H9 (cell line): ENCODE measurements at regions not wholly inside any gene's neighbourhood (a gene's known extent, or its start where the extent isn't known, plus 50 kb on each side); places are given as distances from the start of the nearest gene placed in this dataset.

ENCODE experiments used
- DNase-seq: peaks from one replicate; pipeline ENCODE4 v3.0.0-alpha.2; 2017
- H2AFZ ChIP-seq: one replicate; pipeline ENCODE4 v1.6.1; 2013; ENCODE audit warnings: mild to moderate bottlenecking, low read length, control low read depth, moderate library complexity
- H2AK5ac ChIP-seq: 2 replicates; pipeline ENCODE4 v1.6.1; 2013; ENCODE audit warnings: low read length, control low read depth, mixed read lengths; ENCODE audit not compliant: insufficient read length
- H2BK120ac ChIP-seq: one replicate; pipeline ENCODE4 v1.6.1; 2013; ENCODE audit warnings: low read depth, mild to moderate bottlenecking, low read length, control low read depth, inconsistent platforms; ENCODE audit not compliant: poor library complexity, severe bottlenecking
- H2BK12ac ChIP-seq: 2 replicates; pipeline ENCODE4 v1.6.1; 2013; ENCODE audit warnings: low read length, control low read depth, mixed read lengths, low read depth; ENCODE audit not compliant: insufficient read length
- H2BK15ac ChIP-seq: 2 replicates; pipeline ENCODE4 v1.6.1; 2013; ENCODE audit warnings: low read depth, low read length, control low read depth
- H2BK20ac ChIP-seq: one replicate; pipeline ENCODE4 v1.6.1; 2013; ENCODE audit warnings: low read depth, mild to moderate bottlenecking, low read length, control low read depth, inconsistent platforms; ENCODE audit not compliant: poor library complexity, severe bottlenecking
- H2BK5ac ChIP-seq: 2 replicates; pipeline ENCODE4 v1.6.1; 2013; ENCODE audit warnings: low read length, control low read depth, mixed read lengths; ENCODE audit not compliant: insufficient read length
- H3K14ac ChIP-seq: 2 replicates; pipeline ENCODE4 v1.6.1; 2013; ENCODE audit warnings: low read length, control low read depth; ENCODE audit not compliant: insufficient read depth
- H3K18ac ChIP-seq: 2 replicates; pipeline ENCODE4 v1.6.1; 2013; ENCODE audit warnings: low read depth, mild to moderate bottlenecking, mixed read lengths, low read length, control low read depth; ENCODE audit not compliant: insufficient read length
- H3K23ac ChIP-seq: 2 replicates; pipeline ENCODE4 v1.6.1; 2013; ENCODE audit warnings: low read length, control low read depth, mixed read lengths, low read depth; ENCODE audit not compliant: insufficient read length
- H3K23me2 ChIP-seq: 2 replicates; pipeline ENCODE4 v1.6.1; 2013; ENCODE audit warnings: low read depth, mild to moderate bottlenecking, mixed read lengths, low read length, control low read depth; ENCODE audit not compliant: insufficient read length, poor library complexity, severe bottlenecking
- H3K27ac ChIP-seq: 2 replicates; pipeline ENCODE4 v1.5.1; 2013; ENCODE audit warnings: low read length, control low read depth, mixed read lengths, low read depth; ENCODE audit not compliant: insufficient read length
- H3K27me3 ChIP-seq: 2 replicates; pipeline ENCODE4 v1.6.1; 2013; ENCODE audit warnings: low read length, control low read depth, inconsistent platforms; ENCODE audit not compliant: insufficient read depth
- H3K4ac ChIP-seq: 2 replicates; pipeline ENCODE4 v1.6.1; 2013; ENCODE audit warnings: low read depth, mild to moderate bottlenecking, control low read depth, inconsistent platforms, low read length, moderate library complexity
- H3K4me1 ChIP-seq: 2 replicates; pipeline ENCODE4 v1.6.1; 2013; ENCODE audit warnings: low read length, control low read depth, inconsistent platforms; ENCODE audit not compliant: insufficient read depth
- H3K4me2 ChIP-seq: 2 replicates; pipeline ENCODE4 v1.6.1; 2013; ENCODE audit warnings: low read length, control low read depth, mixed read lengths; ENCODE audit not compliant: insufficient read length, insufficient read depth
- H3K56ac ChIP-seq: 2 replicates; pipeline ENCODE4 v1.6.1; 2013; ENCODE audit warnings: low read depth, mild to moderate bottlenecking, mixed read lengths, low read length, control low read depth; ENCODE audit not compliant: insufficient read length
- H3K79me1 ChIP-seq: 2 replicates; pipeline ENCODE4 v1.6.1; 2013; ENCODE audit warnings: low read depth, mild to moderate bottlenecking, moderate library complexity, low read length, control low read depth, inconsistent platforms; ENCODE audit not compliant: insufficient read depth, poor library complexity, severe bottlenecking
- H3K79me2 ChIP-seq: 2 replicates; pipeline ENCODE4 v1.6.1; 2013; ENCODE audit warnings: low read length, control low read depth, inconsistent platforms; ENCODE audit not compliant: insufficient read depth
- H3K9ac ChIP-seq: 2 replicates; pipeline ENCODE4 v1.6.1; 2013; ENCODE audit warnings: low read length, control low read depth, mixed read lengths; ENCODE audit not compliant: insufficient read length; ENCODE audit errors: extremely low read depth
- H3K9me3 ChIP-seq: one replicate; pipeline ENCODE4 v1.6.1; 2013; ENCODE audit warnings: low read depth, low read length, inconsistent platforms; ENCODE audit not compliant: control insufficient read depth
- H3T11ph ChIP-seq: one replicate; pipeline ENCODE4 v1.6.1; 2013; ENCODE audit warnings: mild to moderate bottlenecking, low read length, control low read depth, inconsistent platforms
- H4K20me1 ChIP-seq: one replicate; pipeline ENCODE4 v1.6.1; 2013; ENCODE audit not compliant: control insufficient read depth, insufficient read length, insufficient read depth
- H4K5ac ChIP-seq: 2 replicates; pipeline ENCODE4 v1.6.1; 2013; ENCODE audit warnings: low read depth, mild to moderate bottlenecking, mixed read lengths, low read length, control low read depth; ENCODE audit not compliant: insufficient read length
- H4K8ac ChIP-seq: replicated peaks from 2 replicates; pipeline ENCODE4 v1.6.1; 2013; ENCODE audit warnings: low read length, control low read depth, mixed read lengths, low read depth; ENCODE audit not compliant: insufficient read length
- H4K91ac ChIP-seq: 2 replicates; pipeline ENCODE4 v1.6.1; 2013; ENCODE audit warnings: low read depth, mild to moderate bottlenecking, moderate library complexity, mixed read lengths, low read length, control low read depth; ENCODE audit not compliant: insufficient read length
- H3K27ac Mint-ChIP-seq, 3 experiments: 2 replicates in 2 of 3; 3 replicates in 1 of 3; pipeline ENCODE4 v1.8.0; 2020 to 2021; ENCODE audit warnings: mixed read lengths in 3 of 3, mild to moderate bottlenecking in 1 of 3, moderate library complexity in 1 of 3
- H3K27me3 Mint-ChIP-seq: 2 replicates; pipeline ENCODE4 v1.8.0; 2021; ENCODE audit warnings: low read depth, mild to moderate bottlenecking, moderate library complexity, mixed read lengths
- H3K36me3 Mint-ChIP-seq, 3 experiments: 2 replicates in 2 of 3; 3 replicates in 1 of 3; pipeline ENCODE4 v1.8.0; 2020 to 2021; ENCODE audit warnings: low read depth in 3 of 3, mixed read lengths in 3 of 3; ENCODE audit not compliant: insufficient read depth in 1 of 3
- H3K4me1 Mint-ChIP-seq, 2 experiments: 2 replicates each; pipeline ENCODE4 v1.8.0; 2020; ENCODE audit warnings: mixed read lengths in 2 of 2
- H3K4me3 Mint-ChIP-seq, 2 experiments: 2 replicates in 1 of 2; 3 replicates in 1 of 2; pipeline ENCODE4 v1.8.0; 2020 to 2021; ENCODE audit warnings: mild to moderate bottlenecking in 2 of 2, mixed read lengths in 2 of 2, moderate library complexity in 1 of 2
- H3K9me3 Mint-ChIP-seq, 2 experiments: 2 replicates in 1 of 2; 3 replicates in 1 of 2; pipeline ENCODE4 v1.8.0; 2020; ENCODE audit warnings: mild to moderate bottlenecking in 2 of 2, mixed read lengths in 2 of 2, moderate library complexity in 1 of 2
- WGBS: extraction: QIAGEN DNeasy Blood & Tissue Kit; methylation state at CpG from one replicate; pipeline ENCODE4 v1.1.7; 2013; ENCODE audit warnings: missing lambda C conversion rate, low lambda C conversion rate, mixed read lengths; ENCODE audit not compliant: insufficient read length; ENCODE audit errors: extremely low coverage; 5-methylcytosine and 5-hydroxymethylcytosine counted together
- TF ChIP-seq, protein P1 (sequence below): fragments of 200-600 bp; sonication (generic); conservative IDR thresholded peaks from 3 replicates; pipeline ENCODE4 v1.8.0; 2021; ENCODE audit warnings: antibody characterized with exemption, mild to moderate bottlenecking

GRCh38 chr11:91998481-91998880, 226.1 kb upstream of the FAT3 start:
- Histone ChIP-seq H3T11ph (no peak overlapping the region), H2BK20ac (no peak overlapping the region), H3K27ac (no peak overlapping the region), H3K9me3 (no peaks in the 10 kb centered on the region), H4K5ac (no peak overlapping the region), H3K56ac (no peak overlapping the region), H3K27me3 (no peaks in the 10 kb centered on the region), H4K20me1 (no peaks in the 10 kb centered on the region), H2AK5ac (no peak overlapping the region), H2AFZ (no peak overlapping the region), H3K4me1 (no peaks in the 10 kb centered on the region), H3K18ac (no peak overlapping the region), H3K4me2 (no peak overlapping the region), H3K23me2 (no peaks in the 10 kb centered on the region), H3K79me1 (no peaks in the 10 kb centered on the region), H3K79me2 (no peaks in the 10 kb centered on the region), H3K4ac (no peak overlapping the region), H4K8ac (no peak overlapping the region), H3K23ac (no peak overlapping the region), H3K9ac (no peak overlapping the region), H2BK120ac (no peak overlapping the region), H2BK15ac (no peak overlapping the region), H3K14ac (no peak overlapping the region), H2BK12ac (no peak overlapping the region), H4K91ac (no peak overlapping the region), H2BK5ac (no peak overlapping the region)
- DNase-seq: no peak
- no peak overlapping the region for H3K4me3 Mint-ChIP-seq
- no CpG with 5 or more reads among the region's 2 CpGs for WGBS
- TF ChIP-seq, protein P1, sequence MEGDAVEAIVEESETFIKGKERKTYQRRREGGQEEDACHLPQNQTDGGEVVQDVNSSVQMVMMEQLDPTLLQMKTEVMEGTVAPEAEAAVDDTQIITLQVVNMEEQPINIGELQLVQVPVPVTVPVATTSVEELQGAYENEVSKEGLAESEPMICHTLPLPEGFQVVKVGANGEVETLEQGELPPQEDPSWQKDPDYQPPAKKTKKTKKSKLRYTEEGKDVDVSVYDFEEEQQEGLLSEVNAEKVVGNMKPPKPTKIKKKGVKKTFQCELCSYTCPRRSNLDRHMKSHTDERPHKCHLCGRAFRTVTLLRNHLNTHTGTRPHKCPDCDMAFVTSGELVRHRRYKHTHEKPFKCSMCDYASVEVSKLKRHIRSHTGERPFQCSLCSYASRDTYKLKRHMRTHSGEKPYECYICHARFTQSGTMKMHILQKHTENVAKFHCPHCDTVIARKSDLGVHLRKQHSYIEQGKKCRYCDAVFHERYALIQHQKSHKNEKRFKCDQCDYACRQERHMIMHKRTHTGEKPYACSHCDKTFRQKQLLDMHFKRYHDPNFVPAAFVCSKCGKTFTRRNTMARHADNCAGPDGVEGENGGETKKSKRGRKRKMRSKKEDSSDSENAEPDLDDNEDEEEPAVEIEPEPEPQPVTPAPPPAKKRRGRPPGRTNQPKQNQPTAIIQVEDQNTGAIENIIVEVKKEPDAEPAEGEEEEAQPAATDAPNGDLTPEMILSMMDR: no peak
- H3K36me3 Mint-ChIP-seq: no peaks in the 10 kb centered on the region
- H3K4me1 Mint-ChIP-seq: peaks cover 5 to 6% of the 10 kb centered on the region in 2 experiments; a peak in 3 of 4 replicates
- no peak overlapping the region for H3K27ac Mint-ChIP-seq
- H3K9me3 Mint-ChIP-seq: no peaks in the 10 kb centered on the region
- no peaks in the 10 kb centered on the region for H3K27me3 Mint-ChIP-seq
